ENCODE measurements at regions not wholly inside any gene's neighbourhood (a gene's known extent, or its start where the extent isn't known, plus 50 kb on each side); places are given as distances from the start of the nearest gene placed in this dataset.

DNA sequence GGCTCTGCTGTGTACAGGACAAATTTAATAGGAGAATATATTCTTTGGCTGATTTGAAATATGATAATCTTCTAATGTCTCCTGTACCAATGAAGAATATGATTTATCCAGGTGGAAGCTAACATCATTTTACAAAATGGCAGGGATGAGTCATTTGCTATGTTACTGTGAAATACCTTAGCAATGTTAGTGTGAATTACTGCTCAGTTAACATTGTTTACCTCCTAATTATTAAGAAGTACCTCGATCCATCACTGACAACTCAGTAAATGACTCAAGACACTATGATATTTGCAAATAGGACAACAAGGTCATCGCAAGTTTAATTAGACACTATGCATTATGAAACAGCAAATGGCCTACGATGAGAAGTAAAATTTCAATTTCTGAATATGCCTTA lies 309.1 kb upstream of the EDNRB start:
- TF ChIP-seq, protein P1, sequence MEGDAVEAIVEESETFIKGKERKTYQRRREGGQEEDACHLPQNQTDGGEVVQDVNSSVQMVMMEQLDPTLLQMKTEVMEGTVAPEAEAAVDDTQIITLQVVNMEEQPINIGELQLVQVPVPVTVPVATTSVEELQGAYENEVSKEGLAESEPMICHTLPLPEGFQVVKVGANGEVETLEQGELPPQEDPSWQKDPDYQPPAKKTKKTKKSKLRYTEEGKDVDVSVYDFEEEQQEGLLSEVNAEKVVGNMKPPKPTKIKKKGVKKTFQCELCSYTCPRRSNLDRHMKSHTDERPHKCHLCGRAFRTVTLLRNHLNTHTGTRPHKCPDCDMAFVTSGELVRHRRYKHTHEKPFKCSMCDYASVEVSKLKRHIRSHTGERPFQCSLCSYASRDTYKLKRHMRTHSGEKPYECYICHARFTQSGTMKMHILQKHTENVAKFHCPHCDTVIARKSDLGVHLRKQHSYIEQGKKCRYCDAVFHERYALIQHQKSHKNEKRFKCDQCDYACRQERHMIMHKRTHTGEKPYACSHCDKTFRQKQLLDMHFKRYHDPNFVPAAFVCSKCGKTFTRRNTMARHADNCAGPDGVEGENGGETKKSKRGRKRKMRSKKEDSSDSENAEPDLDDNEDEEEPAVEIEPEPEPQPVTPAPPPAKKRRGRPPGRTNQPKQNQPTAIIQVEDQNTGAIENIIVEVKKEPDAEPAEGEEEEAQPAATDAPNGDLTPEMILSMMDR (IDR thresholded peaks at IDR 0.05; ENCODE audit: insufficient read depth, low read length): no peak
- no peak for DNase-seq (ENCODE audit: low read depth)

DNA sequence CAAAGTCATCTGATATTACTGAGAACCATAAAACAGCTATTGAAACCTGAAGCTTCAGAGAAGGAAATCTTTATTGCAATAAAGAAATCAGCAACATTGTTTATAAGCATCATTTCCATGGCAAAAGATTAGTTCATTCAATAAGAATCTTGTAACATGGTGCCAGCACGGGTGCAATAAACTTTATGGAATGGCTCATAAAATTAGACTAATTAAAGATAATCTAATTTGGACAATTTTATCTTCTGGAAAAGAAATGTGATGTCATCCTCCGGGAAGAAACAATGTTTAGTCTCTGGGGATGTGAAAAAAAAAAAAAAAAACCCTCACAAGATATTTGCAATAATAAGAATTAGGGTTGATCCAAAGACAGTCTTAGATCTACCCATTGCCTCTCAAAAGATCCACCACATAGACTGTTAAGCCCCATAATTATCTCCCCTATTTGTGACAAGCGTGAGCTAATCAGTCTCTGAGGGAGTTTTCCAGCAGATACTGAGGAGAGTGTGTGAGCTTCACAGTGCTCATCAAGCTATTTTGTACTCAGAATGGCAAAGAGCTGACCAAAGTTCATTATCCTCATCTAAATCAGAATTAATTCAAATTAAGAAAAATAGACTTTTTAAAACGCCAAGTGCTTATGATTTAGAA lies 297.0 kb upstream of the EDNRB start:
- no peak overlapping the region for H3K4me3 ChIP-seq (ENCODE audit: low read depth, low read length)
- TF ChIP-seq, protein P1 (IDR thresholded peaks at IDR 0.05; ENCODE audit: insufficient read depth, low read length): no peak

More for the DNA sequence above, 309.1 kb upstream of the EDNRB start:
- no peak overlapping the region for H3K4me3 ChIP-seq (ENCODE audit: low read depth, low read length)

DNA sequence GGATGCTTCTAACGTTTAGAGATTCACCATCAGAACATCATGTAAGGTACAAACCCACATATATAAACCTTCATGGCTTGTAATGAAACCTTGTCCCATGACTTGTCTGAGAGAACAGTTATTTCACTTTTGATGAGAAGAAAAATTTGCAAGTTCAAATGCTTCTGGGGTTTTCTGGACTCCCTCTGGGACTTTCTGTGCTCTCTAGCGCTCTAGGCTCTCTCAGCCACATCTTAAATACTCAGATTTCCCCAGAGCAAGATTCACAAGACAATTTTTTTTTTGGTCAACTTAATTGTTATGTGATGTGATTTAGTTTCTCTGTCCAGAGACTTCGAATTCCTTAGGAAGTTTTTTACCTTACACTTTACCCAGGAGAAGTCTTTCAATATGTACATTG lies 282.8 kb upstream of the EDNRB start:
- H3K4me3 ChIP-seq (ENCODE audit: low read depth, low read length): no peak overlapping the region
- TF ChIP-seq, protein P1 (IDR thresholded peaks at IDR 0.05; ENCODE audit: insufficient read depth, low read length): no peak
- no peak for DNase-seq (ENCODE audit: low read depth)

More for the DNA sequence above, 297.0 kb upstream of the EDNRB start:
- DNase-seq (ENCODE audit: low read depth): no peak

DNA sequence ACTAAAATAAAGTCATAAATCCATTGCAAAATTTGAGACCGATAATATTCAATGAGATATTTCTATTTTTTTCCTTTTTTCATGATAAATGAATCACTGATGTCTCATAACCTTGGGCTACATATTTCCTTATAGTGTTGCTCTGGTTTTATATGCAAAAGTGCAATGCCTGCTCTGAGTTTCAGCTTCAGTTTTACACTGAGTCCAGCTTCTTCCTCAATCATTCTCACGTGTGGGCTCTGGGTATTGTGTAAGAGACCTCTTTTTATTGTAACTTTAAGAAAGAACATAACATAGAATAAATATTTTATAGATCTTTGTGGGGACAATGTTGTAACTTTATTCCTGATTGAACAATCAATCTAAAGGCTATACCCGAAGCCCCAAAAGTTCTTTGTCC lies 280.2 kb upstream of the EDNRB start:
- TF ChIP-seq, protein P1 (IDR thresholded peaks at IDR 0.05; ENCODE audit: insufficient read depth, low read length): no peak
- H3K4me3 ChIP-seq (ENCODE audit: low read depth, low read length): no peak overlapping the region
- no peak for DNase-seq (ENCODE audit: low read depth)

DNA sequence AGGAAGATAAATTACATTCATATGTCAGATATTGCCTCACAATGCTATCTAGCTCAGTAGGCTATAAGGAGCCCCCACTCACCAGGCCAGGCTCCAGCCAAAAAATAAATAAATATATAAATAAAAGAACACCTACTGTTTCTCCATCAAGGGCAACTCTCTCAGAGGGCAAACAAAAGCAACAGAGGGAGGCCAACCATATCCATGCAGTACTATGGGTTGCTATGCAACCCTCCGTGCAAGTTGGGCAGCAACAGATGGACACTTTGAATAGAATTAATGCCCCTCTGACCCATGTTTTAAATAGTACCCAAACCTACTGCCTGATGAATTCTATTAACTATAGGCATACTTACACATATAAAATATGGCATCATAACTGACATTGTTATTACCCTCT lies 279.8 kb upstream of the EDNRB start:
- no peak for DNase-seq (ENCODE audit: low read depth)
- H3K4me3 ChIP-seq (ENCODE audit: low read depth, low read length): no peak overlapping the region
- TF ChIP-seq, protein P1 (IDR thresholded peaks at IDR 0.05; ENCODE audit: insufficient read depth, low read length): no peak

DNA sequence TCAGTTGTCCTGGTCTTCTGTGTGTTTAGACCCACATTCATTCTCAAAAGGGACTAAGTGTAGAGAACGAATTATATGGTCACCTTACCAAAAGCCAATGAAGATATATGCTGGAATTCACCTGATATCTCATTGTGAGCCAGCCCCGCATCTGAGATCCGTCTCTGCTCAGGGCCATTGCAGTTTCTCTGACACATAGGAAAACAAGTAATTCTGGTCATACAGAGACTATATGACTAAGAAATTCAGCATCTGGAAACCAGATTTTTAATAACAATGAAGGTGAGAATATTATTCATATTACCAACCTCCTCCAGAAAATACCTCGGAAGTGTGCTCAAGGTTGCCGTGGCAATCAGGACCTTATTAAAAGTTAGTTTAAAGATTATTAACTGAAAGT lies 278.6 kb upstream of the EDNRB start:
- TF ChIP-seq, protein P1 (IDR thresholded peaks at IDR 0.05; ENCODE audit: insufficient read depth, low read length): no peak
- H3K4me3 ChIP-seq (ENCODE audit: low read depth, low read length): no peak overlapping the region
- DNase-seq (ENCODE audit: low read depth): no peak
